DND-41 (cell line): ENCODE measurements at regions not wholly inside any gene's neighbourhood (a gene's known extent, or its start where the extent isn't known, plus 50 kb on each side); places are given as distances from the start of the nearest gene placed in this dataset.

Experiments used
- CTCF ChIP-seq: IDR thresholded peaks from 2 replicates; pipeline ENCODE4 v1.5.1; 2012; ENCODE audit warnings: borderline replicate concordance, low read length, moderate library complexity, mild to moderate bottlenecking; ENCODE audit not compliant: poor library complexity, severe bottlenecking; ENCODE audit errors: extremely low read depth
- EZH2 ChIP-seq: IDR thresholded peaks from 3 replicates; pipeline ENCODE4 v1.6.1; 2012; ENCODE audit warnings: borderline replicate concordance, low read depth, mild to moderate bottlenecking, moderate library complexity, low read length, inconsistent platforms; ENCODE audit not compliant: severe bottlenecking

- TF ChIP-seq CTCF (no peak), EZH2 (no peak)
Measured at GRCh38 chr5:164358531-164359259, 853.3 kb downstream of the MAT2B start.
